Activated naive CD8-positive, alpha-beta T cell treated with anti-CD3 and anti-CD28 coated beads for 36 hours (primary cell): ENCODE measurements at regions not wholly inside any gene's neighbourhood (a gene's known extent, or its start where the extent isn't known, plus 50 kb on each side); places are given as distances from the start of the nearest gene placed in this dataset.
"Not testable (repeated sequence)": the region's sequence is repeated elsewhere in the genome, so short reads cannot be mapped to it uniquely, and the experiment has no call there.

Experiments
- DNase-seq: peaks from one replicate; pipeline ENCODE4 v3.0.0; 2021
- H3K27ac Mint-ChIP-seq: one replicate; pipeline ENCODE4 v1.8.0; 2022; ENCODE audit warnings: mild to moderate bottlenecking, moderate library complexity, mixed read lengths
- H3K27me3 Mint-ChIP-seq: one replicate; pipeline ENCODE4 v1.8.0; 2022; ENCODE audit warnings: mild to moderate bottlenecking, mixed read lengths
- H3K36me3 Mint-ChIP-seq: one replicate; pipeline ENCODE4 v1.8.0; 2021; ENCODE audit warnings: mild to moderate bottlenecking, mixed read lengths
- H3K4me1 Mint-ChIP-seq: one replicate; pipeline ENCODE4 v1.8.0; 2021; ENCODE audit warnings: mixed read lengths
- H3K4me3 Mint-ChIP-seq: one replicate; pipeline ENCODE4 v1.8.0; 2022; ENCODE audit warnings: mild to moderate bottlenecking, moderate library complexity, mixed read lengths
- H3K9me3 Mint-ChIP-seq: one replicate; pipeline ENCODE4 v1.8.0; 2022; ENCODE audit warnings: mixed read lengths

DNA sequence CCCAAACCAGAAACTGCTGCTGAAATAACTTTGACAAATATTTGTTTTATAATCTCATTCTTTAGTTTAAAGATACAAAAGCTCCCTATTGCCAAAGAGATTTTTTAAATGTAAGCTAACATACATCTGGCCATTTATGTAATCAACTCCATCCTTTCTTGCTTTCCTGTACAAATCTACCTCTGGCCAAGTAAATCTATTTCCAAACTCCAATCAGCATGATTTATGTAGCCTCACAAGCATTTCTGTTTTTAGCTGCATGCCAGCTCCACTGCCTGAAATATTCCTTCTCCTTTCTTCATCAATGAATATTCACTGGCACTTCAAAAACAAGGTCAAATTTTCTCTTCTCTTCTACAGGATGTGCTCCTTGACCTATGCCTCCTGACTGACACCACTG is 80.0 kb downstream of the SHOX2 start:
- Mint-ChIP-seq H3K27ac (no peak overlapping the region), H3K4me3 (no peak overlapping the region), H3K27me3 (no peaks in the 10 kb centered on the region), H3K36me3 (no peaks in the 10 kb centered on the region), H3K9me3 (peaks cover 7% of the 10 kb centered on the region), H3K4me1 (no peaks in the 10 kb centered on the region)
- no peak for DNase-seq

- H3K4me1 Mint-ChIP-seq, DNase-seq, H3K4me3 Mint-ChIP-seq, H3K36me3 Mint-ChIP-seq, H3K9me3 Mint-ChIP-seq, H3K27ac Mint-ChIP-seq, H3K27me3 Mint-ChIP-seq: not testable (repeated sequence)
These were observed 86.3 kb downstream of the SHOX2 start for GRCh38 chr3:158019897-158020296.

- DNase-seq, result no peak
- no peak overlapping the region for H3K27ac Mint-ChIP-seq
- H3K4me1 Mint-ChIP-seq, result no peaks in the 10 kb centered on the region
- no peaks in the 10 kb centered on the region for H3K27me3 Mint-ChIP-seq
- peaks cover 5% of the 10 kb centered on the region for H3K9me3 Mint-ChIP-seq
- H3K4me3 Mint-ChIP-seq, result no peak overlapping the region
- no peaks in the 10 kb centered on the region for H3K36me3 Mint-ChIP-seq
These were observed 87.8 kb downstream of the SHOX2 start for GRCh38 chr3:158018462-158018861.

GRCh38 chr3:158012901-158013300 is 93.3 kb downstream of the SHOX2 start:
- Mint-ChIP-seq H3K4me1 (no peaks in the 10 kb centered on the region), H3K36me3 (no peaks in the 10 kb centered on the region), H3K4me3 (no peak overlapping the region), H3K9me3 (peaks cover 21% of the 10 kb centered on the region), H3K27ac (no peak overlapping the region), H3K27me3 (no peaks in the 10 kb centered on the region)
- no peak for DNase-seq

DNA sequence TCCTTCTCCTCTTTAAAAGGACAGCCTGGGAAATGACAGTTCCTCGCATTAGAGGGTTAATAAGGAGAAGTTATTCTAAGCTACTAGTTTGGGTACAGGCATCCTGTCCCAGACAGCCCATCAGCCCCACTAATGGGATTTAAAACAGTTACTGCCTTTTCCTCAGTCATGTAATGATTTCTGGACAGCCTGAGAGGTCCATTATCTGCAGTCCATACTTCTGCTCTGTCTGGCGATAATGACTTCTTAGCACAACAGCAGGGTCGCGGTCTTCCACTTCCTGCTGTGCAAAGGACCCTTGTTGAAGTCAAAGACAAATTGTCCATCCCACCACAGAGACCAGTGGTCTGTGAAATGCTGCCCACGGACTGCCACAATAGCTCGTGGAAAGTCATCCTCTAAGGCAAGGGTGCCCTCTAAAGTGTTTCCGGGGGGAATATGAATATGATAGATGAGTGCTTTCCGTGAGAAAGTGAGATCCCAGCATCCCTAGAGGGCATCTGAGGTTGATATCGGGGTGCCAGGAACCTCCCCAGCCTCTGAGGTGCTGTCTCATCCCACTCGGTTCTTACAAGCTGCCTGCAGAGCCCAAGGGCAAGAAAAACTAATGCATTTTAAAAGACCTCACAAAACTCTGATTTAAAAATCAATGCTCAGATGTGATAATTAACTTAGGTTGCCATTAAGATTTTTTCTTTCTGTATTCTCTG is 100.7 kb downstream of the SHOX2 start:
- Mint-ChIP-seq H3K27ac (no peak overlapping the region), H3K9me3 (peaks cover 14% of the 10 kb centered on the region), H3K4me3 (no peak overlapping the region), H3K27me3 (no peaks in the 10 kb centered on the region), H3K36me3 (no peaks in the 10 kb centered on the region), H3K4me1 (no peaks in the 10 kb centered on the region)
- no peak for DNase-seq

DNA sequence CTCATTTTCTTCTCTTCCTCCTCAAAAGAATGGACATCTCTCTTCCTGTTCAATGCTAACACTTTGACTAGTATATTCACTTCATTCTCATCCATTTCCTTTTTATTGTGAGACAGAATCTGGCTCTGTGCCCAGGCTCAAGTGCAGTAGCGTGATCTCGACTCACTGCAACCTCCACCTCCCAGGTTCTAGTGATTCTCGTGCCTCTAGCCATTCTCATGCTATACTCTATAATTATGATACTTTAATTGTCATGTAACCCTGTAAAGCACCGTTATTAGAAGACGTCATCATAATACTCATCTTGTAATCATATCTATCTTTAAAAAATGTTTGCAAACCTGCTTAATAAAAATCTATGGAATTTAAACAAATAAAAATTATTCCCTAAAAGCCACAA is 107.0 kb downstream of the SHOX2 start:
- no peaks in the 10 kb centered on the region for H3K4me1 Mint-ChIP-seq
- H3K9me3 Mint-ChIP-seq, result peaks cover 14% of the 10 kb centered on the region
- no peak overlapping the region for H3K4me3 Mint-ChIP-seq
- DNase-seq, result no peak
- no peaks in the 10 kb centered on the region for H3K27me3 Mint-ChIP-seq
- no peak overlapping the region for H3K27ac Mint-ChIP-seq
- no peaks in the 10 kb centered on the region for H3K36me3 Mint-ChIP-seq

DNA sequence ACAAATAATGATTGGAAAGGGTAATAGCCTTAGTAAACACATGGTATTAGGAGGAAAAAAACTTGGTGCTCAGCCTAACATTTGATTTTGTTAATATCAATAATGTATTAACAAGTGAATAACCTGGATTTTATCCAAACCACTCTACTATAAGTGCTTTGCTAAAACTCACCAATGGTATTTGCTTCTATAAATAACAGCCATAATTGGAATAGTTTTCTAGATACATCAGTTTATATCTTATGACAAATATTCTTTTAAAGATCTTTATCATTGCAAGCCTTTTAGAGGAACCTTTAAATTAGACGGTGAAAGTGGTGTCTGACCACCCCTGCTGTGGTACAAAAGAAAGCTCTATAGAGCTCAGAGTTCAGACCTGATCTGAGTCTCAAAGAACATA is 123.9 kb downstream of the SHOX2 start:
- no peak overlapping the region for H3K4me3 Mint-ChIP-seq
- no peaks in the 10 kb centered on the region for H3K36me3 Mint-ChIP-seq
- no peak overlapping the region for H3K27ac Mint-ChIP-seq
- H3K9me3 Mint-ChIP-seq, result no peaks in the 10 kb centered on the region
- DNase-seq, result no peak
- H3K4me1 Mint-ChIP-seq, result no peaks in the 10 kb centered on the region
- no peaks in the 10 kb centered on the region for H3K27me3 Mint-ChIP-seq

DNA sequence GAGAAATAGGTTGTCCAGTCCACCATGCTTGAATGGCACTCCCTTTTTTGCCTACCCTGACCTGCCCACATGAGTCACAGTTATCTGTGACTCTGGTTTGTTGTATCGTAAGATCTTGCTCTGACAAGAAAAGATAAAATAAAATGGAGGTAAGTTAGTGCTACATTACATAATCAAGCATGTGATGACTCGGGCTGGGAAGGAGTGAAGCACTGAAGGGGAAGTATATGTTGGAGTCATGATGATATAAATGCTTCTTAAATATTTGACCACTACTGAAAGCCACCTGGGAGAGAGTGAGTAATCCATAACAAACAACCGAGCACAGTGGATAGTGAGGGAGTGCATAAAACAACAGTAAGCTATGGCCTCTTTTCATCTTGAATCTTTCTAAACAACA is 124.4 kb downstream of the SHOX2 start:
- Mint-ChIP-seq H3K27me3 (no peaks in the 10 kb centered on the region), H3K9me3 (peaks cover 3% of the 10 kb centered on the region), H3K36me3 (no peaks in the 10 kb centered on the region), H3K4me3 (no peak overlapping the region), H3K4me1 (no peaks in the 10 kb centered on the region), H3K27ac (no peak overlapping the region)
- no peak for DNase-seq

DNA sequence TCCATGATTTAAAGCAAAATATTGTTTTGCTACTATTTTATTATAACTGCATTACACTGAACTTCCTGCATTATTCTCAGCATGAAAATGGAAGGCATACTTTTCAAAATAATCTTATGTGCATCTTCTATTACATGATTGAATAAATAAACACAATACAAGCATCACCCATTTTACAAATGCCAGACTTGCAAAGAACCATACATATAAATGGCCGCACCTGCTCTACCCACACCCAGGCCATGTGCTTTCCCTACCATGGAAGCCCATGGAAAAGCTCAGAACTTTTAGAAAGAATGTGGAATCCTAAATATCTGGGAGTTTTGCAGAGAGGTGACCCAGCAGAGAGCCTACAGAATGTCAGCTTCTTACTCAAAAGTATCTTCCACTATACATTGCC is 127.2 kb downstream of the SHOX2 start:
- H3K9me3 Mint-ChIP-seq, result peaks cover 3% of the 10 kb centered on the region
- no peaks in the 10 kb centered on the region for H3K4me1 Mint-ChIP-seq
- no peaks in the 10 kb centered on the region for H3K27me3 Mint-ChIP-seq
- H3K27ac Mint-ChIP-seq, result no peak overlapping the region
- no peak for DNase-seq
- no peak overlapping the region for H3K4me3 Mint-ChIP-seq
- H3K36me3 Mint-ChIP-seq, result no peaks in the 10 kb centered on the region

DNA sequence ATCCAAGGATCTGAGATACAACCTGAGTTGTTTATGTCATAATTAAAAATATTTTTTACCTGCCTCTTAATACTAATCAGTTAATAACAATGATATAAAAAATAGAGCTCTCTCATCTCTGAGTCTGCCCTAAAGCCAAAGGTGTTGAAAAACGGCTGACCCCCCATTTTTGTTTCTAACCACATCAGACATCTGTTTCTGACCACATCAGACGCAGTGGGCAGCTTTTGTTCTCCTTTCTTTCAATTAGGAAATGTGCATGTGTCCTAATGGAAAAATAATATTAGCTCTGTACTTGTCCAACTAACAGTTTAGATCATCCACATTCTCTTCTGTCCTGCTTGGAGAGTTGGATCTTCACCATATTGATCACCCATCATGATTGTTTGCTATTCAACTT is 144.6 kb downstream of the SHOX2 start:
- DNase-seq, result no peak
- Mint-ChIP-seq H3K36me3 (no peaks in the 10 kb centered on the region), H3K27me3 (no peaks in the 10 kb centered on the region), H3K9me3 (no peaks in the 10 kb centered on the region), H3K4me1 (no peaks in the 10 kb centered on the region), H3K27ac (no peak overlapping the region), H3K4me3 (no peak overlapping the region)

DNA sequence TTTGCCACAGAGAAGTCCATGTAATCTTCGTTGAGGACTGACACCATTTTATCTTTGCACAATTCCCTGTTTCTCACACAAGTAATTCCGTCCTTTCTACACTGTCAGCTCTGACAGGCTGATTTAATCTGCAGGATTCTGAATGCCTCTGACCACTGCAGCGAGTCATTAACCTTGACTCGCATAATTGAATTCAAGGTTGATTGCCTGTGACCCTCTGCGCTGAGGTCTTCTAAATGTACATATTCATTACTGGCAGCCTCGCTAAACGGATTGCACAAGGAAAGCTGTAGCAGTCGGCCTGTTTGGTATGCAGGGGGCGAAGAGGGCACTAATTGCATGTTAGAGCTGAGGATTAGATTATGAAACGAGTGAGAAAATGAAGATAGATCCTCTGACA is 147.8 kb downstream of the SHOX2 start:
- no peaks in the 10 kb centered on the region for H3K27me3 Mint-ChIP-seq
- H3K27ac Mint-ChIP-seq, result no peak overlapping the region
- no peak for DNase-seq
- H3K36me3 Mint-ChIP-seq, result no peaks in the 10 kb centered on the region
- peaks cover 3% of the 10 kb centered on the region for H3K9me3 Mint-ChIP-seq
- no peak overlapping the region for H3K4me3 Mint-ChIP-seq
- H3K4me1 Mint-ChIP-seq, result no peaks in the 10 kb centered on the region

DNA sequence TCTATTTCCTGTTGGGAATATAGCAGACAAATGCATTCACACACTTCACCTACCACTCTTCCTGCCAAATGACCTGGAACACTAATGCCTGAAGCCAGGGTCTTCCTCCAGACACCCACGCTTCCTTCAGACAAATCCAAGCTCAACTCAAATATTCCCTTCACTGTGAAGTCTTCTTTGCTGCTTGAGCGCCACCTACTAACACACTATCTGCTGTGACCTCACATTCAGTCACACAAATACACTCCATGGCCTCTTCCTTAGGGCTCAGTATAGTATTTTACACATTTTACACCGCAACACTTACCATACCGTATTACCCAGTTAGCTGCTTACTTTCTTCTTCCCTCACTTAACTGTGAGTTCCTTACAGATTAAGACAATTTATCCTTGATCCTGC is 149.4 kb downstream of the SHOX2 start:
- Mint-ChIP-seq H3K27me3 (no peaks in the 10 kb centered on the region), H3K9me3 (peaks cover 7% of the 10 kb centered on the region), H3K4me1 (no peaks in the 10 kb centered on the region), H3K36me3 (no peaks in the 10 kb centered on the region), H3K4me3 (no peak overlapping the region), H3K27ac (no peak overlapping the region)
- no peak for DNase-seq

DNA sequence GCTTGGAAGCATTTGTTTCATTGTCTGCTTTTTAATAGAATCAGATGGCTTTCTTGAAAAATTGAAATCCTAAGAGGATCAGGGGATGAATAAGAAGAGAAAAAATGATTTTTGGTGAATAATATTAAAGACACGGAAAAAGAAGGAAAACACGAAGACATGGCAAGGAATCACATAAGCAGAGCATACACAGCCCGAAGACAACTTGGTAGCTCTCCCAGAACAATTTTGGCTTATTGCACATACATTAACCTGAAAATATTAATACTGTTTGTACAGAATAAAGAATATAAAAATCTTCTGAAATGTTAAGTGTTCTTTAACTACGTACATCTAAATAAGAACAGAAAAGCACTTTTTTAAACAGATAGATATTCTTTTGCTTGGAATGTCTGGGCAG is 150.0 kb downstream of the SHOX2 start:
- H3K36me3 Mint-ChIP-seq, result no peaks in the 10 kb centered on the region
- no peak overlapping the region for H3K27ac Mint-ChIP-seq
- H3K4me1 Mint-ChIP-seq, result no peaks in the 10 kb centered on the region
- H3K4me3 Mint-ChIP-seq, result no peak overlapping the region
- no peaks in the 10 kb centered on the region for H3K27me3 Mint-ChIP-seq
- no peak for DNase-seq
- H3K9me3 Mint-ChIP-seq, result peaks cover 7% of the 10 kb centered on the region

DNA sequence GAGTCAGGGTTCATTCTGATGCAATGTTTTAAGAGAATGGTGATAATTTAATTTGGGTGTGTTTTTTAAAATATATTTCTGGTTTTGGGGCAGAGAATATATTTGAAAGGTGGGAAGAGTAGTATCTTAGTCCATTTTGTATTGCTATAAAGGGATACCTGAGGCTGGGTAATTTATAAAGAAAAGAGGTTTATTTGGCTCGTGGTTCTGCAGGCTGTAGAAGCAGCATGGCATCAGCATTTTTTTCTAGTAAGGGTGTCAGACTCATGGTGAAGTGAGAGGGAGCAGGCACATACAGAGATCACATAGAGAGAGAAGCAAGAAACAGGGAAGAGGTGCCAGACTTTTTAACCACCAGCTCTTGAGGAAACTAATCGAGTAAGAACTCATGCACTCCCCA is 152.7 kb downstream of the SHOX2 start:
- Mint-ChIP-seq H3K27ac (peak overlapping the region; percentile 47), H3K36me3 (no peaks in the 10 kb centered on the region), H3K27me3 (no peaks in the 10 kb centered on the region), H3K9me3 (peaks cover 9% of the 10 kb centered on the region), H3K4me3 (no peak overlapping the region), H3K4me1 (no peaks in the 10 kb centered on the region)
- DNase-seq, result no peak

GRCh38 chr3:157948605-157949383 is 157.4 kb downstream of the SHOX2 start:
- Mint-ChIP-seq H3K4me3 (no peak overlapping the region), H3K9me3 (peaks cover 7% of the 10 kb centered on the region), H3K4me1 (no peaks in the 10 kb centered on the region), H3K27me3 (no peaks in the 10 kb centered on the region), H3K36me3 (no peaks in the 10 kb centered on the region), H3K27ac (no peak overlapping the region)
- DNase-seq, result no peak

DNA sequence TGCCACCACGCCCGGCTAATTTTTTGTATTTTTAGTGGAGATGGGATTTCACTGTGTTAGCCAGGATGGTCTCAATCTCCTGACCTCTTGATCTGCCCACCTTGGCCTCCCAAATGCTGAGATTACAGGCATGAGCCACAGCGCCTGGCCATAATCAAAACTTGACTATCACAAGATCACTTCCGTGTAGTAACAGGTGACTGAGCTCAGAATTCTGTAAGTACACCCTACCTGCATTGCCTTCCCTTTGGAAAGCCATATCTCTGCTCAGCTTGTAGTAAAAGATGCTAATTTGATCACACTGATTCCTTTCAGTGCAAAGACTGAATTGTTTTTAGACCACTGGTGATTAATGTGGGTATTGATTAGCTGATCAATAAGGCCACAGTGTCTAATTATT is 167.1 kb downstream of the SHOX2 start:
- no peak overlapping the region for H3K27ac Mint-ChIP-seq
- no peaks in the 10 kb centered on the region for H3K4me1 Mint-ChIP-seq
- H3K9me3 Mint-ChIP-seq, result no peaks in the 10 kb centered on the region
- no peak overlapping the region for H3K4me3 Mint-ChIP-seq
- peaks cover 18% of the 10 kb centered on the region for H3K27me3 Mint-ChIP-seq
- H3K36me3 Mint-ChIP-seq, result no peaks in the 10 kb centered on the region
- DNase-seq, result no peak
